Transverse colon (tissue), 4 donors: ENCODE measurements at regions not wholly inside any gene's neighbourhood (a gene's known extent, or its start where the extent isn't known, plus 50 kb on each side); places are given as distances from the start of the nearest gene placed in this dataset.

Experiments
- DNase-seq: peaks from one replicate; pipeline ENCODE4 v3.0.0-alpha.2; 2019
- H3K27ac ChIP-seq, 4 donors: fragments of 200-600 bp; sonication (generic); 2 replicates each; pipeline ENCODE4 v1.5.1; 2016 to 2018; ENCODE audit warnings: inconsistent platforms in 4 of 4
- H3K27me3 ChIP-seq: fragments of 200-600 bp; sonication (generic); 2 replicates; pipeline ENCODE4 v1.5.1; 2017; ENCODE audit warnings: inconsistent platforms
- H3K36me3 ChIP-seq, 4 donors: fragments of 200-600 bp; sonication (generic); 2 replicates each; pipeline ENCODE4 v1.5.1; 2017 to 2019; ENCODE audit warnings: inconsistent platforms in 4 of 4
- H3K4me1 ChIP-seq, 4 donors: fragments of 200-600 bp; sonication (generic); 2 replicates each; pipeline ENCODE4 v1.5.1; 2017 to 2020; ENCODE audit warnings: inconsistent platforms in 4 of 4
- H3K4me3 ChIP-seq, 4 donors: fragments of 200-600 bp; sonication (generic); 1 replicate in 1 of 4; 2 replicates in 3 of 4; pipeline versions ENCODE4 v1.5.1 to v1.6.1; 2017 to 2019; ENCODE audit warnings: inconsistent platforms in 4 of 4
- H3K9me3 ChIP-seq, 2 donors: fragments of 200-600 bp; sonication (generic); 2 replicates each; pipeline ENCODE4 v1.5.1; 2017 to 2019; ENCODE audit warnings: inconsistent platforms in 2 of 2
- EP300 ChIP-seq: sonication (generic); formaldehyde crosslinking; IDR thresholded peaks from one replicate; pipeline ENCODE4 v1.6.1; 2017; ENCODE audit warnings: antibody characterized with exemption, low read depth
- POLR2A ChIP-seq: fragments of 450-650 bp; IDR thresholded peaks from one replicate; pipeline ENCODE4 v1.6.1; 2016; ENCODE audit warnings: antibody characterized with exemption, mild to moderate bottlenecking, moderate library complexity
- POLR2AphosphoS5 ChIP-seq, 3 donors: sonication (generic); formaldehyde crosslinking; IDR thresholded peaks; one replicate each; pipeline ENCODE4 v1.6.1; 2016; ENCODE audit warnings: antibody characterized with exemption in 3 of 3
- WGBS, 2 donors: methylation state at CpG; one replicate each; pipeline ENCODE4 v1.1.5; 2018; ENCODE audit warnings: low coverage in 1 of 2; 5-methylcytosine and 5-hydroxymethylcytosine counted together
- in situ Hi-C, 4 donors: fragments of 200-750 bp; cut with MboI; loops; one replicate each; pipeline versions ENCODE4 v1.15.0 to v1.15.1; 2017; ENCODE audit warnings: low sequenced_read_pairs in 3 of 4, low pct_ligation_motif_present in 1 of 4, low pct_unique_long_range_greater_than_20kb in 1 of 4
- intact Hi-C: fragments of 100-400 bp; cut with DNase I; formaldehyde crosslinking; loops from one replicate; pipeline ENCODE4 v1.15.1; 2023; ENCODE audit warnings: low total_unique reads
- TF ChIP-seq, protein P1 (sequence below), 5 experiments: fragments of 200-600 bp in 3 of 5; fragments of 450-650 bp in 2 of 5; sonication (generic) in 3 of 5; IDR thresholded peaks; 1 replicate in 2 of 5; 2 replicates in 3 of 5; pipeline ENCODE4 v1.5.1; 2016 to 2017; ENCODE audit warnings: antibody characterized with exemption in 5 of 5, inconsistent platforms in 3 of 5, mild to moderate bottlenecking in 2 of 5, moderate library complexity in 1 of 5

DNA sequence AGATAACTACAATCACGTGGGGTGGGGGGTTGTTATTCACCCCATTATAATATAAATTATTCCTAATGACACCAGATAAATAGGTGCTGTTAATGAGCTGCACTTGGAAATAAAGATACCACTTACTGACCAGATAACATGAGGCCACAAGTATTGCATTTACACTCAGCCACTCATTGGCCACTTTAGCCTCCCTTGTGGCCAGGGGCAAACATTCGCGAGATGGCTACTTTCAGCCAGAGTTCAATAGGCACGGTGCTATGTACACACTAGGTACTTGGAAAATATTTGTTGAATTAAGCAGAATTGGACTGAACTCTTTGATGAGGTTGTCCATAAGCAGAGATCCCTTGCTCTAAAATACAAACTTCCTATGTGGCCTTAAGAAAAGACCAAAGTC is 713.7 kb upstream of the TENM3 start:
- WGBS, 2 donors, result 0 to 65% methylated on average over 1 to 4 of the region's 4 CpGs
- H3K9me3 ChIP-seq, result no peaks in the 10 kb centered on the region
- in situ Hi-C loops (loop anchor here in 2 of 4 donors (10.0 to 25.0 kb wide), 3 partner anchors 235 to 392 kb away; no protein-coding TSS in a partner anchor), intact Hi-C loops (loop anchor here (10.0 kb wide), 1 partner anchor 385 kb away; no protein-coding TSS in a partner anchor)
- H3K4me3 ChIP-seq, result no peak overlapping the region
- H3K27ac ChIP-seq, result no peak overlapping the region
- TF ChIP-seq, protein P1, sequence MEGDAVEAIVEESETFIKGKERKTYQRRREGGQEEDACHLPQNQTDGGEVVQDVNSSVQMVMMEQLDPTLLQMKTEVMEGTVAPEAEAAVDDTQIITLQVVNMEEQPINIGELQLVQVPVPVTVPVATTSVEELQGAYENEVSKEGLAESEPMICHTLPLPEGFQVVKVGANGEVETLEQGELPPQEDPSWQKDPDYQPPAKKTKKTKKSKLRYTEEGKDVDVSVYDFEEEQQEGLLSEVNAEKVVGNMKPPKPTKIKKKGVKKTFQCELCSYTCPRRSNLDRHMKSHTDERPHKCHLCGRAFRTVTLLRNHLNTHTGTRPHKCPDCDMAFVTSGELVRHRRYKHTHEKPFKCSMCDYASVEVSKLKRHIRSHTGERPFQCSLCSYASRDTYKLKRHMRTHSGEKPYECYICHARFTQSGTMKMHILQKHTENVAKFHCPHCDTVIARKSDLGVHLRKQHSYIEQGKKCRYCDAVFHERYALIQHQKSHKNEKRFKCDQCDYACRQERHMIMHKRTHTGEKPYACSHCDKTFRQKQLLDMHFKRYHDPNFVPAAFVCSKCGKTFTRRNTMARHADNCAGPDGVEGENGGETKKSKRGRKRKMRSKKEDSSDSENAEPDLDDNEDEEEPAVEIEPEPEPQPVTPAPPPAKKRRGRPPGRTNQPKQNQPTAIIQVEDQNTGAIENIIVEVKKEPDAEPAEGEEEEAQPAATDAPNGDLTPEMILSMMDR (IDR thresholded peaks at IDR 0.05), result no peak
- TF ChIP-seq POLR2A (no peak), POLR2AphosphoS5 (IDR thresholded peaks at IDR 0.05) (no peak), EP300 (no peak)
- H3K36me3 ChIP-seq, result no peaks in the 10 kb centered on the region
- DNase-seq, result no peak
- no peaks in the 10 kb centered on the region for H3K27me3 ChIP-seq
- H3K4me1 ChIP-seq, result no peaks in the 10 kb centered on the region

GRCh38 chr4:181536196-181536746 is 706.9 kb upstream of the TENM3 start:
- DNase-seq, result peak; percentile 44
- TF ChIP-seq EP300 (no peak), POLR2AphosphoS5 (IDR thresholded peaks at IDR 0.05) (no peak), POLR2A (no peak)
- TF ChIP-seq, protein P1 (IDR thresholded peaks at IDR 0.05), result no peak
- Histone ChIP-seq H3K4me1 (peaks cover 0 to 29% (median 13%) of the 10 kb centered on the region in 4 donors), H3K27ac (peak overlapping the region; percentile 15 to 52 (median 41)), H3K4me3 (no peak overlapping the region), H3K36me3 (no peaks in the 10 kb centered on the region), H3K27me3 (no peaks in the 10 kb centered on the region), H3K9me3 (no peaks in the 10 kb centered on the region)
- intact Hi-C loops (no loop called here), in situ Hi-C loops (loop anchor here in 1 of 4 donors (25.0 kb wide), 1 partner anchor 399 kb away; no protein-coding TSS in a partner anchor)
- WGBS, 2 donors, result 55 to 73% methylated on average over 3 to 4 of the region's 4 CpGs

DNA sequence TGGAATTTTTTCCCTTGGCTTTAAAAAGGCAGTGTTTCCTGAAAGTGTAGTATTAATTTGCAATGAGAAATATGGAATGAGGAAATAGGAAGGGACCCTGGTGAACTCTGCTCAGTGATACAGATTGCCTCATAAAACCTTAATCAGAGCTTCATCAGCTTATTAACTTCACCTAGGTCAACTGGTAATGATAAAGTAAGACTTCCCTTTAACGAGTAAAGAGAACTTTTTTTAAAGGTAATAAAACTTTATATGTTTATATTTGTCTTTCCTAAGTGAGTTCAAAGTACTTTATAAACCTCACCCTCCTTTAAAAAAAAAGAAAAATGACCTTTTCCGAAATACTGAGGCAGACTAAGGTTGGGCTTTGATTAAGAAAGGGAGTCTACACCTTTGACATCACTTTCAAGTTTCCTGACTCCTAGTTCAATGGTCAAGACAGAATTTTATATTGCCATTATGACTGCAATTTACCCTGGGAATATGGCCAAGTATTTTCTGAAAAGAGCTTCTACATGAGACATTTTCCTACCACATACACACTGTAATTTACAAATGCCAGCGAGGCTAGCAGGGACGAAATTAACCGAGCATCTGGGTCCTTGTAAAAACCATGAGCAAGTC is 706.3 kb upstream of the TENM3 start:
- 22 to 26% methylated on average over 5 of the region's 5 CpGs for WGBS, 2 donors
- in situ Hi-C loops, result loop anchor here in 1 of 4 donors (25.0 kb wide), 1 partner anchor 400 kb away; no protein-coding TSS in a partner anchor
- Histone ChIP-seq H3K4me1 (peaks cover 0 to 29% (median 13%) of the 10 kb centered on the region in 4 donors), H3K36me3 (no peaks in the 10 kb centered on the region), H3K27ac (peak overlapping the region; percentile 15 to 52 (median 41)), H3K27me3 (no peaks in the 10 kb centered on the region), H3K9me3 (no peaks in the 10 kb centered on the region), H3K4me3 (no peak overlapping the region)
- no peak for DNase-seq
- TF ChIP-seq EP300, result no peak
- TF ChIP-seq POLR2AphosphoS5 (IDR thresholded peaks at IDR 0.05), result peak in 1 of 3 donors; percentile 40
- TF ChIP-seq, protein P1 (IDR thresholded peaks at IDR 0.05), result no peak
- TF ChIP-seq POLR2A, result no peak
- intact Hi-C loops, result no loop called here

DNA sequence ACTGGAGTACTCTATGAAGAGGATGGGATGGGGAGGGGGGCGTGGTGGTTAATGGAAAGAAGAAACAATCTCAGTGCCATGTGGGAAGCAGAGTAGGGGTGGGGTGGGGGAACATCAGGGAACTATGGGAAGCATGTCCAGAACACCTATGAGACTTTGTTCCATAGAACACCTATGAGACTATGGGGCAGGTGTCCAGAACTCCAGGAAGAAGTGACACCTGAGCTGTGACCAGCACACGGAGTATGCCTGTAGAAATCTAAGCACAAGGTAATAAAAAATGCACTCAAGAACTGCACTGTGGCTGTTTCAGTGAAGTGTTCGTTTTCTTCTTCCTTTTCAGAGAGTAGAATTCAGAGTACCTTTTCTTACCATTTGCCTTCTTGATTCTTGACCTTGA is 704.8 kb upstream of the TENM3 start:
- peak; percentile 13 for DNase-seq
- Histone ChIP-seq H3K9me3 (no peaks in the 10 kb centered on the region), H3K36me3 (no peaks in the 10 kb centered on the region), H3K4me1 (peaks cover 0 to 29% (median 13%) of the 10 kb centered on the region in 4 donors), H3K4me3 (no peak overlapping the region), H3K27ac (no peak overlapping the region), H3K27me3 (no peaks in the 10 kb centered on the region)
- in situ Hi-C loops (loop anchor here in 1 of 4 donors (25.0 kb wide), 1 partner anchor 401 kb away; no protein-coding TSS in a partner anchor), intact Hi-C loops (no loop called here)
- WGBS, 2 donors, result 25 to 37% methylated on average over 3 of the region's 3 CpGs
- TF ChIP-seq, protein P1 (IDR thresholded peaks at IDR 0.05), result no peak
- TF ChIP-seq POLR2A (no peak), POLR2AphosphoS5 (IDR thresholded peaks at IDR 0.05) (no peak), EP300 (no peak)
